HFFc6 (cell line): ENCODE measurements at regions not wholly inside any gene's neighbourhood (a gene's known extent, or its start where the extent isn't known, plus 50 kb on each side); places are given as distances from the start of the nearest gene placed in this dataset.

ENCODE experiments used
- DNase-seq: peaks from one replicate; pipeline ENCODE4 v3.0.0-alpha.2; 2018
- H3K27ac Mint-ChIP-seq: 2 replicates; pipeline ENCODE4 v1.8.0; 2020; ENCODE audit warnings: mild to moderate bottlenecking, mixed read lengths
- H3K27me3 Mint-ChIP-seq: 2 replicates; pipeline ENCODE4 v1.8.0; 2021; ENCODE audit warnings: mild to moderate bottlenecking, moderate library complexity, mixed read lengths; ENCODE audit not compliant: insufficient read depth
- H3K36me3 Mint-ChIP-seq: 2 replicates; pipeline ENCODE4 v1.8.0; 2021; ENCODE audit warnings: low read depth, mixed read lengths
- H3K4me1 Mint-ChIP-seq: 2 replicates; pipeline ENCODE4 v1.8.0; 2020; ENCODE audit warnings: low read depth, mixed read lengths
- H3K4me3 Mint-ChIP-seq: 2 replicates; pipeline ENCODE4 v1.8.0; 2020; ENCODE audit warnings: mild to moderate bottlenecking, moderate library complexity, mixed read lengths
- H3K9me3 Mint-ChIP-seq: 2 replicates; pipeline ENCODE4 v1.8.0; 2020; ENCODE audit warnings: mild to moderate bottlenecking, mixed read lengths
- TF ChIP-seq, protein P1 (sequence below): fragments of 200-600 bp; sonication (generic); IDR thresholded peaks from 2 replicates; pipeline ENCODE4 v1.5.0; 2021; ENCODE audit warnings: antibody characterized with exemption, mild to moderate bottlenecking

GRCh38 chr4:14222377-14223029 is 595.0 kb upstream of the BOD1L1 start:
- peaks cover 10% of the 10 kb centered on the region for H3K4me1 Mint-ChIP-seq
- no peak overlapping the region for H3K4me3 Mint-ChIP-seq
- H3K27me3 Mint-ChIP-seq: no peaks in the 10 kb centered on the region
- H3K36me3 Mint-ChIP-seq: no peaks in the 10 kb centered on the region
- DNase-seq: no peak
- TF ChIP-seq, protein P1, sequence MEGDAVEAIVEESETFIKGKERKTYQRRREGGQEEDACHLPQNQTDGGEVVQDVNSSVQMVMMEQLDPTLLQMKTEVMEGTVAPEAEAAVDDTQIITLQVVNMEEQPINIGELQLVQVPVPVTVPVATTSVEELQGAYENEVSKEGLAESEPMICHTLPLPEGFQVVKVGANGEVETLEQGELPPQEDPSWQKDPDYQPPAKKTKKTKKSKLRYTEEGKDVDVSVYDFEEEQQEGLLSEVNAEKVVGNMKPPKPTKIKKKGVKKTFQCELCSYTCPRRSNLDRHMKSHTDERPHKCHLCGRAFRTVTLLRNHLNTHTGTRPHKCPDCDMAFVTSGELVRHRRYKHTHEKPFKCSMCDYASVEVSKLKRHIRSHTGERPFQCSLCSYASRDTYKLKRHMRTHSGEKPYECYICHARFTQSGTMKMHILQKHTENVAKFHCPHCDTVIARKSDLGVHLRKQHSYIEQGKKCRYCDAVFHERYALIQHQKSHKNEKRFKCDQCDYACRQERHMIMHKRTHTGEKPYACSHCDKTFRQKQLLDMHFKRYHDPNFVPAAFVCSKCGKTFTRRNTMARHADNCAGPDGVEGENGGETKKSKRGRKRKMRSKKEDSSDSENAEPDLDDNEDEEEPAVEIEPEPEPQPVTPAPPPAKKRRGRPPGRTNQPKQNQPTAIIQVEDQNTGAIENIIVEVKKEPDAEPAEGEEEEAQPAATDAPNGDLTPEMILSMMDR: no peak
- H3K9me3 Mint-ChIP-seq: no peaks in the 10 kb centered on the region
- H3K27ac Mint-ChIP-seq: no peak overlapping the region

DNA sequence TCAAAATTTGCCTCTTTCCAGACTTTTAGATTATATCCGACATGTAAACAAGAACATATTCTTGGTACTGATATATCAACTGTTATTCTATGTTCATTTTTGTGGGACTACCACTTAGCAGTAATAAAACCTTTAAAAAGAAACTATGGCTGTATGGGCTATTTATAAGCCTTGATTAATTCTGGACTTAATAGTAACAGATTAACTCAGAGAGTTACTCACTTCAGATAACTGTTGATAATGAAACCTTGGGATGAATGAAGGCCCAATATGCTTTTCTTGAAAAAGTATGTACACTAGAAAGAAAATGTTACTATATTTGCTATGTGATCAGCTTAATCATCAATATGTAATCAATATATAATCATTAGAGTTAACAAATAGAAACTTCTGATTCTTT is 595.9 kb upstream of the BOD1L1 start:
- Mint-ChIP-seq H3K9me3 (no peaks in the 10 kb centered on the region), H3K27ac (no peak overlapping the region), H3K36me3 (no peaks in the 10 kb centered on the region), H3K4me3 (no peak overlapping the region), H3K4me1 (peaks cover 10% of the 10 kb centered on the region), H3K27me3 (no peaks in the 10 kb centered on the region)
- DNase-seq: no peak
- TF ChIP-seq, protein P1: no peak

GRCh38 chr4:14225688-14226207 is 598.2 kb upstream of the BOD1L1 start:
- Mint-ChIP-seq H3K27ac (no peak overlapping the region), H3K4me3 (no peak overlapping the region), H3K27me3 (no peaks in the 10 kb centered on the region), H3K4me1 (peaks cover 10% of the 10 kb centered on the region), H3K36me3 (no peaks in the 10 kb centered on the region), H3K9me3 (no peaks in the 10 kb centered on the region)
- TF ChIP-seq, protein P1: no peak
- DNase-seq: no peak

GRCh38 chr4:14233126-14233525 is 605.6 kb upstream of the BOD1L1 start:
- H3K4me1 Mint-ChIP-seq: no peaks in the 10 kb centered on the region
- H3K9me3 Mint-ChIP-seq: no peaks in the 10 kb centered on the region
- H3K27me3 Mint-ChIP-seq: peaks cover 8% of the 10 kb centered on the region; the same call in 1 of the 2 replicates
- H3K36me3 Mint-ChIP-seq: no peaks in the 10 kb centered on the region
- no peak overlapping the region for H3K4me3 Mint-ChIP-seq
- TF ChIP-seq, protein P1: no peak
- no peak for DNase-seq
- H3K27ac Mint-ChIP-seq: no peak overlapping the region

DNA sequence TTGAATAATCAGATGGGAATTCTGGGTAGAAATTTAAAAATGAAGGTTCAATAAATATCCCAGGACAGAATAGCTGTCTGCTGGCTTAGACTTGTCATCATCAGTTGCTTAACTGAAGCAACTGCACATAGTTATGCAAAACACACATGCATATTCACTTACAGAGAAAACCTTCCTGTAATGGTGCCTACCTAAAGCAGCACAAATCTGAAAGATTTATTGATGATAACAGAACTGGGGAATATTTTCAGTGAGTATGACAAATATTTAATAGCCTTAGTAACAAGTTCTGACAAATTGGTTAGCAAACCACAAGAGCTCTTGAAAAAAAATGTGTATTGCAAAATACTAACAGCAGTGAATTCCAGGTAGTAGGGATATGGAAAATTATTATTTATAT is 606.8 kb upstream of the BOD1L1 start:
- Mint-ChIP-seq H3K27ac (no peak overlapping the region), H3K4me3 (no peak overlapping the region), H3K9me3 (no peaks in the 10 kb centered on the region), H3K36me3 (no peaks in the 10 kb centered on the region), H3K27me3 (peaks cover 8% of the 10 kb centered on the region; the same call in 1 of the 2 replicates), H3K4me1 (no peaks in the 10 kb centered on the region)
- DNase-seq: no peak
- TF ChIP-seq, protein P1: no peak
